ENCODE measurements at regions not wholly inside any gene's neighbourhood (a gene's known extent, or its start where the extent isn't known, plus 50 kb on each side); places are given as distances from the start of the nearest gene placed in this dataset.

DNA sequence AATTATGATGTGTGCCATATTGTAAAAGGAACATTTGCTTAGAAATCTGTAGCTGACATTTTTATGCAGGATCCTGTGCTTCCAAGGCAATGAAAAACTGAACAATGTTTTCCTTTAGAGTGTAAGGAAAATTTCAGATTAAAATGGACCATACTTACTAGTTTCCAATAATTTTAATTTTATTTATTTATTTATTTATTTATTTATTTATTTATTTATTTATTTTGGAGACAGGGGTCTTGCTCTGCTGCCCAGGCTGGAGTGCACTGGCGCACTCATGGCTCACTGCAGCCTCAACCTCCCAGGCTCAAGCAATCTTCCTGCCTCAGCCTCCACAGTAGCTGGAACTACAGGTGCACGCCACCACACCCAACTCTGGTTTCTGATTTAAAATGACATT is 369.8 kb upstream of the HAND2 start:
- Histone ChIP-seq H3K27ac (no peak overlapping the region), H3K36me3 (replicated peaks) (no peaks in the 10 kb centered on the region), H3K27me3 (replicated peaks) (no peaks in the 10 kb centered on the region), H3K4me3 (ENCODE audit: low read depth, low read length) (no peak overlapping the region)
- TF ChIP-seq, protein P1, sequence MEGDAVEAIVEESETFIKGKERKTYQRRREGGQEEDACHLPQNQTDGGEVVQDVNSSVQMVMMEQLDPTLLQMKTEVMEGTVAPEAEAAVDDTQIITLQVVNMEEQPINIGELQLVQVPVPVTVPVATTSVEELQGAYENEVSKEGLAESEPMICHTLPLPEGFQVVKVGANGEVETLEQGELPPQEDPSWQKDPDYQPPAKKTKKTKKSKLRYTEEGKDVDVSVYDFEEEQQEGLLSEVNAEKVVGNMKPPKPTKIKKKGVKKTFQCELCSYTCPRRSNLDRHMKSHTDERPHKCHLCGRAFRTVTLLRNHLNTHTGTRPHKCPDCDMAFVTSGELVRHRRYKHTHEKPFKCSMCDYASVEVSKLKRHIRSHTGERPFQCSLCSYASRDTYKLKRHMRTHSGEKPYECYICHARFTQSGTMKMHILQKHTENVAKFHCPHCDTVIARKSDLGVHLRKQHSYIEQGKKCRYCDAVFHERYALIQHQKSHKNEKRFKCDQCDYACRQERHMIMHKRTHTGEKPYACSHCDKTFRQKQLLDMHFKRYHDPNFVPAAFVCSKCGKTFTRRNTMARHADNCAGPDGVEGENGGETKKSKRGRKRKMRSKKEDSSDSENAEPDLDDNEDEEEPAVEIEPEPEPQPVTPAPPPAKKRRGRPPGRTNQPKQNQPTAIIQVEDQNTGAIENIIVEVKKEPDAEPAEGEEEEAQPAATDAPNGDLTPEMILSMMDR (IDR thresholded peaks at IDR 0.05; ENCODE audit: low read depth, low read length, missing control alignments): no peak
- no peak for DNase-seq
- in situ Hi-C loops (cut with HindIII; ENCODE audit: low pct_ligation_motif_present, low sequenced_read_pairs): no loop called here

DNA sequence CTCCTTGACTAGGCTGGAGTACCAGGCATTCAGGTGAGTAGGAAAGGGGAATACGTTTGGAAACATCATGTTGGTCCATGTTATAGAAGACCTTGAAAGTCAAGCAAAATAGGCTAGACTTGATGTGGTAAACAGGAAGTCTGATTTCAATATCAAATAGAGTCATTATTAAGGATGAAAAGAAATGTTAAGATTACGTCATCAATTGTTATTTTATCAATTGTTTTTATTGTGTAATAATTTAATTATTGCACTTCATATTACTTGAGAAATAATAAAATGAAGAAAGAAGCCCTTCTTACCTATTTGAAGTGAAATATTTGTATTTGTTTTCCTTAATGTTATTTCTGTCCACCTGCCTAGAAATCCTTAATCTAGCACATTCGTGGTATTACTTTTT is 361.0 kb upstream of the HAND2 start:
- Histone ChIP-seq H3K4me3 (ENCODE audit: low read depth, low read length) (no peak overlapping the region), H3K27ac (no peak overlapping the region), H3K36me3 (replicated peaks) (no peaks in the 10 kb centered on the region), H3K27me3 (replicated peaks) (no peaks in the 10 kb centered on the region)
- in situ Hi-C loops (cut with HindIII; ENCODE audit: low pct_ligation_motif_present, low sequenced_read_pairs): no loop called here
- DNase-seq: no peak
- TF ChIP-seq, protein P1 (IDR thresholded peaks at IDR 0.05; ENCODE audit: low read depth, low read length, missing control alignments): no peak

DNA sequence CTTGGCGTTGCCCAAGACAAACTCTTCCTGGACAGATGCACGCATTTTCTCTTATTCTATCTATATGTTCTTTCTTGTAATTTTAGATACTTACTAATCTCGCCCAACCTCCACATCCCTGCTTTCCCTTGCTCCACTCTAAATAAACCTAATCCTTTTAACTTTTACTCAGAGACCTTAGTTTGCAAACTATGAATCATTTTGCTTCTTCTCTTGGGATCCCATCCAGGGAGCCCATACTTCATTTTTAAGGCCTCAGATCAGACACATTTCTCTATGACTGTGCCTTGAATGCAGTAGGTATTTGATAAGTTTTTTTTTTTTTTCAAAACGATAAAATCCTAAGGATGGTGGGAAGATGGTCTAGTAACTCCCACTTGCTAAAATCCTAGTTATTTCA is 353.8 kb upstream of the HAND2 start:
- Histone ChIP-seq H3K27ac (no peak overlapping the region), H3K27me3 (replicated peaks) (no peaks in the 10 kb centered on the region), H3K4me3 (ENCODE audit: low read depth, low read length) (no peak overlapping the region), H3K36me3 (replicated peaks) (no peaks in the 10 kb centered on the region)
- in situ Hi-C loops (cut with HindIII; ENCODE audit: low pct_ligation_motif_present, low sequenced_read_pairs): no loop called here
- TF ChIP-seq, protein P1 (IDR thresholded peaks at IDR 0.05; ENCODE audit: low read depth, low read length, missing control alignments): no peak
- DNase-seq: no peak

DNA sequence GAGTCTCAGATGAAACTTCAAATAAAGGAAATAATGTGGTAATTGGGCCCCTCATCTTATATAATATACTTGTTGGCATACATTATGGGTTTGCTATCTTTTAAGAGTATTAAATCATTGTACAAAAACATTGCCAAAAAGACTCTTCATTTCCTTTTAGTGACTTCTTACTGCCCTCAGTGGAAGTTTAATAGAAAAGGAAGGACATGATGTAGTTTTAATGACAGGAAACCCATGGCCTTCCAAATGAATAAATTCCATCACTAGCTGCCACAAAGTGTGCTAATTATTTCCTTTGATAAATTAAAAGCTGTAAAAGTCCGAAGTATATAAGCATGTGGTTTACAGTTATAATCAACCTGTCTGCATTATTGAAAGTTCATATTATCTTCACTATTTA is 350.9 kb upstream of the HAND2 start:
- TF ChIP-seq, protein P1 (IDR thresholded peaks at IDR 0.05; ENCODE audit: low read depth, low read length, missing control alignments): no peak
- in situ Hi-C loops (cut with HindIII; ENCODE audit: low pct_ligation_motif_present, low sequenced_read_pairs): no loop called here
- H3K4me3 ChIP-seq (ENCODE audit: low read depth, low read length): no peak overlapping the region

DNA sequence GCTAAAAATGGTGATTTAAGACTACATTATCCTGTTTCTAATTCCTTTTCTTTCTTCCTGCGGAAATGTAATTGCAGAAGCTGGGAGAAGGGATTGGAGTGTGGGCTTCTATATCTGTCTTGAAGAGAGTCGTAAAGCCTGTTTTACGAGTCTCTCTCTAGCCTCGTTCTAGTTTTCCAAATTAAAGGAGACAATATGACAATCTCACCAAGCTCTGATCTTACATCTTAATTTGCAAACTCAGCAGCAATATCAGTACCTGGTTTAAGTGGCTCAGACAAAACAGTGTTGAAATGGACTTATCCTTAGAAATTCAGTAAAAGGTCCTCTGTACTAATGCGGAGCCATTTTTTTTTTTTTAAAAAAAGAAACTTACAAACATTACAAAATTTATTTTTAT is 349.5 kb upstream of the HAND2 start:
- no peaks in the 10 kb centered on the region for H3K36me3 ChIP-seq (replicated peaks)
- TF ChIP-seq, protein P1 (IDR thresholded peaks at IDR 0.05; ENCODE audit: low read depth, low read length, missing control alignments): no peak
- in situ Hi-C loops (cut with HindIII; ENCODE audit: low pct_ligation_motif_present, low sequenced_read_pairs): no loop called here

More for the DNA sequence above, 350.9 kb upstream of the HAND2 start:
- no peaks in the 10 kb centered on the region for H3K27me3 ChIP-seq (replicated peaks)
- no peaks in the 10 kb centered on the region for H3K36me3 ChIP-seq (replicated peaks)
- H3K27ac ChIP-seq: no peak overlapping the region
- no peak for DNase-seq

DNA sequence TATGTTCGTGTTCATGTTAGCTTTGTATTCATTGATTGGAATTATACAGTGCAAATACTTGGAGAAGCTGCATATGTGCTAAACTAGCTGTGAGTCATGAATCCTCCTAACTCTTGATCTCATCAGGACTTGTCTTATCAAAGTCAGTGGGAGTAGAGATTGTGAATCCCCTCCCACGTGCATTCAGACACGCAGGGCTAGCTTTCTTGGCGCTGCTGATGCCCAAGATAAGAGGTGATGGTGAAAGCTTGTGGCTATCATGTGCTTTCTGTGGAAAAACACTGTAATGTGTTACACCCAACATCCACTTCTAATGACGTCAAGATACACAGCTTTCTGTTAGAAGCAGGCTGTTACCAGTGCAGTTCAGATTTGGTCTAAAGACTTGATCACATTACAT is 348.7 kb upstream of the HAND2 start:
- no peak for DNase-seq
- no peak overlapping the region for H3K4me3 ChIP-seq (ENCODE audit: low read depth, low read length)
- in situ Hi-C loops (cut with HindIII; ENCODE audit: low pct_ligation_motif_present, low sequenced_read_pairs): no loop called here

More for the DNA sequence above, 349.5 kb upstream of the HAND2 start:
- no peak overlapping the region for H3K4me3 ChIP-seq (ENCODE audit: low read depth, low read length)
- no peak for DNase-seq
- no peak overlapping the region for H3K27ac ChIP-seq
- H3K27me3 ChIP-seq (replicated peaks): no peaks in the 10 kb centered on the region

More for the DNA sequence above, 348.7 kb upstream of the HAND2 start:
- TF ChIP-seq, protein P1 (IDR thresholded peaks at IDR 0.05; ENCODE audit: low read depth, low read length, missing control alignments): no peak
- Histone ChIP-seq H3K27ac (no peak overlapping the region), H3K27me3 (replicated peaks) (no peaks in the 10 kb centered on the region), H3K36me3 (replicated peaks) (no peaks in the 10 kb centered on the region)

All from brain microvascular endothelial cell (primary cell).